ENCODE measurements at regions not wholly inside any gene's neighbourhood (a gene's known extent, or its start where the extent isn't known, plus 50 kb on each side); places are given as distances from the start of the nearest gene placed in this dataset.

DNA sequence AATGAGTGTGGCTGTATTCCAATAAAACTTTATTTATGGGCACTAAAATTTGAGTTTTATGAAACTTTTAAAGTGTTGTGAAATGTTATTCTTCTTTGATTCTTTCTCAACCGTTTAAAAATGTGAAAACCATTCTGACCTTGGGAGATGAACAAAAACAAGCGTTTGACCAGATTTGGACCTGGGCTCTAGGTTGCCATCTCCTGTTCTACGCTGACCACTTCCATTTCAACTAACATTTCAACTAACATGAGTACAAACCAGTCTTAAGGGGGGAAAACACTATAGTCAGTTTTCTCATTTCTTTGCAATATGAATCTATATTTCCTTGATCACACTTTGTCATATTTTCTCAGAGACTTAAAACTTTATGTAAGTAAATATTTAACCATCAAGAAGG lies 118.4 kb upstream of the IRX5 start:
- no peak for DNase-seq (ENCODE audit: low read depth in 2 of 2)

DNA sequence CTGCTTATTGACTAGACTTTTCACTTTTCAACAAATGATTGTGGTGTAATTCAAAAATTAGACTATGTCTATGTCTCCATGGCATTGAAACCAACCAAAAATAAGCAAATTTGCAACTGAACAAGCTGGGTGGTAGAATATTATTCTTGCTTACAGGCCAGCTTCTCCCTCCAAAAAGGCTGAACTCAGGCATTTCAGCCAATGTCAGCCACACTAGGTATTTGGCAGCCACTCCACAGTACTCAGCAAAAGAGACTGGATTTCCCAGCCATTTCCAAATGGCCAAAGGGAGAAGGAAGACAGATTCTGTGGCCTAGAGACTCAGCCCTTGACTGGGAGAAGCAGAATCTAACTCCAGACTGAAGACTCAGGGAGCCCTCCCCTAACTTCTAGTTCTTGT lies 121.8 kb upstream of the IRX5 start:
- no peak for DNase-seq (ENCODE audit: low read depth in 2 of 2)

DNA sequence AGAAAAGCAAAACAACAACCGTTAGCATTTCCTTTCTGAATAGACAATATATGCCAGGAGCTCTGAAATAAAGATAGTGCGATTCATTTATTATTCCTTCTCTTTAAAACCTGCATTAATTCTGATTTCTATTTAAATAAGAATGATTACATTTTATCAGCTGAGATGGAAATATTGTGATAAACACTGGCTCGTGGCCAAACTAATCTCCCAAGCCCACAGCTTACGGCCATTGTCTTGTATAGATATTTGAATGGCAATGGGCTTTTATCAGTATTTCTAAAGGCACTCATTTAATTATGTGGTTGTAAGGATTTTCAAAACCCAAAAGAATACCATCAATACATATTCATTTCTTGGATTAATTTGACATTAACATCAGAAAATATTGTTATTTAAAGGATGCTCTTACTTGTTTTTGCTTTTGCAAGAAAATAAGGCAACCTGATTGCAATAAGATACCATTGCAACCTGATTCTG lies 123.7 kb upstream of the IRX5 start:
- no peak for DNase-seq (ENCODE audit: low read depth in 2 of 2)

DNA sequence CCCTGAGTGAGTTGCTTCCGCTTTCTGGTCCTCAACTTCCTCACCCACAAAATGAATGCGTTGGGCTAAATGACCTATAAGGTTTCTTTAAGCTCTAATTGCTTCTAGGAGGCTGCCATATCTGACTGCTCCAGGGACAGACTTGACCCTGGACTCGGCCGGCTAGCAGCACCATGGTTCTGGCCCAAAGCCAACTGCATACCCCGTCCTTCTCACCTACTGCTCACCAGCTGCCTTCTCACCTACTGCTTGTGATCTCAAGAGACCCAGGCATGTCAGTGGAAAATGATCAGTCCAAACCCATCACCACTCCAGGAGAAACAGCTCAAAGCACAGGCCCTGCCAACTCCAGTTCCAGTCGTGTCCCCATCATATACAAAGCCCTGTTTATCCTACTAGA lies 124.3 kb upstream of the IRX5 start:
- no peak for DNase-seq (ENCODE audit: low read depth in 2 of 2)

DNA sequence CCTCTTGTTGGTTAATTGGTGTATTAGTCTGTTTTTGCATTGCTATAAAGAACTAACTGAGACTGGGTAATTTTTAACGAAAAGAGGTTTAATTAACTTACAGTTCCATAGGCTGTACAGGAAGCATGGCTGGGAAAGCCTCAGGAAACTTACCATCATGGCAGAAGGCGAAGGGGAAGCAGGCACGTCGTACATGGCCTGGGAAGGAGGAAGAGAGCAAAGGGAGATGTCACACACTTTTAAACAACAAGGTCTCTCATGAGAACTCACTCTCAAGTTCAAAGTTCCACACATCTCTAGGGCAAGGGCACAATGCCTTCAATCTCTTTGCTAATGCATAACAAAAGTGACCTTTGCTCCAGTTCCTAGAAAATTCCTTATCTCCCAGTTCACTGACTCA lies 125.0 kb upstream of the IRX5 start:
- DNase-seq (ENCODE audit: low read depth in 2 of 2): no peak

DNA sequence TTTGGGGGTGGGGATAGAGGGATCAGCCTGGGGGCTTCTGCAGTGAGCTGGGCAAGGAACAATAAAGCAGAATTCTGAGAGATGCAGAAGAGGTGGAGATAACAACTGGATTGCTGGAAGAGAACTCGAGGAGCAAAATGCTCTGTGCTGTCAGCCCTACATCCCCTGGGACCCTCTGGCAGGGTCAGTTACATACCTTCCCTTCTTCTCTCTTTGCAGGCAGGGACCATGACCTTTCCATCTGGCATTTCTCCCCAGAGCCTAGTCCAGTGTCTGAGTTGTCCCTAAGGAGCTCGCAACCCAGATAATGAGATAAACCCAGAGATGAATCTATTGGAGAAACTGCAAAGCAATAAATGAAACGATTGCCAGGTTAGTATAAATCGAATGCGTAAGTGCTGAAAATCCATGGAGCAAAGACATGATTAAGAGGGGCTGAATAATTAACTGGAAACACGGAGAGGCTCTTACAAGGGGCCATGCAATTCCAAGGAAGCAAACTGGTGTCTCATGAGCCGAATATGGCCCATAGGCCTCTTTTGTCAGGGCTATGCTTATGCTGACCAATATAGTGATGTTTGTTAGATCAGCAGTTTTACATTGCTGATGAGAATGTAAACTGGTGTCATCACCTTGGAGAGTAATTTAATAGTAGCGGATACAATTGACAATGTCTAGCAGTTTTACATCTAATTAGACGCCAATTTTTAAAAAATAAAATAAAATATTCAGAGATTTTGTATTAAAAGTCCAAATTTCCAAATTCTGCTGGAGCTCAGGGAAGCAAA lies 129.4 kb upstream of the IRX5 start:
- DNase-seq (ENCODE audit: low read depth in 2 of 2): no peak

- no peak for DNase-seq (ENCODE audit: low read depth in 2 of 2)
Observed at GRCh38 chr16:54798267-54798666, 132.4 kb upstream of the IRX5 start.

- DNase-seq (ENCODE audit: low read depth in 2 of 2): no peak
Observed at GRCh38 chr16:54796211-54796610, 134.5 kb upstream of the IRX5 start.

- no peak for DNase-seq (ENCODE audit: low read depth in 2 of 2)
Observed at GRCh38 chr16:54792811-54793210, 137.9 kb upstream of the IRX5 start.

GRCh38 chr16:54787045-54787444 lies 143.6 kb upstream of the IRX5 start:
- DNase-seq (ENCODE audit: low read depth in 2 of 2): no peak

DNA sequence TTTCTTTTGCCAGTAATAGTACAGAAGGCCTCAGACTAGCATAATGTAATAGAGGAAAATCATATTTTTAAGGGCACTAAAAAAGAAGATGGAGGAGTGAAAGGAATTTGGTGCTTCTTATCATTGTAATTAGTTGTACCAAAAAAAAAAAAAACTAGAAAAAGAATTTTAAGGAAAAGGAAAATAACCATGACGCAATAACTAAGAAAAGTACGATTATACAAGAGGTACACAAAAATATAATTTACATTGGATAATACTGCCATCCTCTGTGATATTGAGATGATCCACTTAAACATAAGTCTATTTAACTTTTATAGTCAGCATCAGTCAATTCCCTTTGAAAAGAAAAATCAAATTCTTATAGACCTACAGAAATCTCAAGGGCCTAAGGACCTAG lies 146.7 kb upstream of the IRX5 start:
- no peak for DNase-seq (ENCODE audit: low read depth in 2 of 2)

DNA sequence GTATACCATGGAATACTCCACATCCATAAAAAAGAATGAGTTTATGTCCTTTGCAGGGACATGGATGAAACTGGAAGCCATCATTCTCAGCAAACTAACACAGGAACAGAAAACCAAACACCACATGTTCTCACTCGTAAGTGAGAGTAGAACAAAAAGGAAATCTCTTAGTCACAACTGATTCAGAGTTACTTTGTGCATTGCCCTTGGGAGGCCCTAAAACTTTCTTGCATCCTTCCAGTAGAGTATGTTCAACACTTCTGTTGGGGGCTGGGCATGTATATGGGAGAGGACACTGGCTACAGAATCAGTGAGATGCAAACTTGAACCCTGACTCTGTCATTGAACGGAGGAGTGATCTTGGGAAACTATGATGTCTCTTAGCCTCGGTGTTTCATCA lies 147.4 kb upstream of the IRX5 start:
- DNase-seq (ENCODE audit: low read depth in 2 of 2): no peak

DNA sequence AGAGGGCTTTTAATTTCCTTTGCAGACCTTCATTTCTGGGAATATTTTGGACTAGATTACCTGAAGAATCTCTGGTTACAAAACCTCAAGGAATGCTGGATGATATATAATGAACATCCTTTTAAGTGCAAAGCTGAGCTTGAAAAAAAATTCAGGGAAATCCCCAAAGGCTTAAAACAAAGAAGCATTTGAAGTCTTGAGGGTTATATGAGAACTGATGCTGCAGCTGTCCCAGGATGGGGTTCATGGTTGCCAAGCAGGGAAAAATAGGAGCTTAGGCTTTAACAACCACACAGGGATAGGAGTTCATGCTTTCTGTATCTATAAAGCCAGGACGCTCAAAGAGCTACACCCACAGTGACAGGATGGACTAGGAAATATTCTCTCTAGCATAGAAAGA lies 150.4 kb upstream of the IRX5 start:
- no peak for DNase-seq (ENCODE audit: low read depth in 2 of 2)

DNA sequence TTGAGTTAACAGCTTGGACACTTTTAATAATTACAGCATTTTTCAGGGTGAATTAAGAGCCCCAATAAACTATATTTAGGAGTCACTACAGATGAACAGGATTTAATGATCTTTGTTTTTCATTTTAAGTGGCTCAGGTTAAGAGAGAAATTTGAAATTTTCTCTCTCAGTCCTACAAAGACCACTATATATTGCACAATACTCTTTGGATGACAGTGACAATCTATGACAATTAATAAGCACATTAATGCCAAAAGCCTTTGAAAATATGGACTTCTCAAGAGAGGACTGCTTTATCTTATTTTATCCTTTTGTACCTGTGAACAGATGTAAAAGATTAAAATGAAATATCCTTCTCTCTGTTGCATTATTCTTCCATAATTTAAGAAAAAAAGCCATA lies 151.1 kb upstream of the IRX5 start:
- no peak for DNase-seq (ENCODE audit: low read depth in 2 of 2)

GRCh38 chr16:54774768-54775167 lies 155.9 kb upstream of the IRX5 start:
- DNase-seq (ENCODE audit: low read depth in 2 of 2): no peak

- no peak for DNase-seq (ENCODE audit: low read depth in 2 of 2)
Observed at GRCh38 chr16:54772400-54772799, 158.3 kb upstream of the IRX5 start.

- no peak for DNase-seq (ENCODE audit: low read depth in 2 of 2)
Observed at GRCh38 chr16:54766355-54766754, 164.3 kb upstream of the IRX5 start.

GRCh38 chr16:54750249-54750648 lies 180.4 kb upstream of the IRX5 start:
- no peak for DNase-seq (ENCODE audit: low read depth in 2 of 2)

DNA sequence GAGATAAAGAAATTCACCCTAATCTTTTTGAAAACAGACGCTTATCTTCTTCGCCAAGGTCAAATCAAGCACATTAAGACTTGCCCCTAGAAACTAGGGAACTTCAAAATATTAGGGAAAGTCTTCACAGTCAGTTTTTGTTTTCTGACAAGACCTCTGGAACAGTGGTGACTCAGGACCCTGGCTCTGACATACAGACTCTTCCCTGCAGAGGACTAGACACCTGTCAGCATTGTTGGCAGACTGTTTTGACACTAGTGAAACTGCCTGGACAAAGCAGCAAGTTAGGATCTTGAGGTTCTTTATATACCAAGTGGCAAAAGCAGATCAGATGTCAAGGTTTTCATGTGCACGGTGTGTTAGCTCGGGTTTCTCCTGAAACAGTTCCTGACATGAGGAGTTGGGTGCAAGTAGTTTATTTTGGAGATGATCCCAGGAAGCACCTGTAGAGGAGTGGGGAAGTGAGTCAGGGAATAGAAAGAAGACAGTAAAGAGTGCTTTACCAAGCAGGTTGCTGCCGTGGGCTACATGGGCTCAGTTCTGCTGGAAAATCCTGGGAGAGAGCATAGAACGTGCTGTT lies 182.0 kb upstream of the IRX5 start:
- no peak for DNase-seq (ENCODE audit: low read depth in 2 of 2)

DNA sequence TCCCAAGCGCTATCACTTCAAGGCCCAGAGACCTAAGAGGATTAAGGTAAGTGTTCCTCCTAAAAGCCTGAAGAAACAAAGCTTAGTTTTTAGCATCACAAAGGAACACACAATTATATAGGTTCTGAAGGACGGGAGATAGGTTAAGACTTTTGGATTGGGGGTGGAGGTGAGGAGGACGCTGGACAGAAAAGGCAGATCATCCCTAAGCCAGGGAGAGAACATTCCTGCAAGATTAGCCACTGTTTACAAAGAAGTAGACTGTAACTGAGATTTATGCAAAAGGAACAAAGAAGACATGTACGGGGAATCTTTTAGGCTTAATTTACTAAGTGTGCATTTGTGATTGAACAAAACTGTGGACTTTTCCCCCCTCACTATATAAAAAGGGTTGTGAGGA lies 184.1 kb upstream of the IRX5 start:
- DNase-seq (ENCODE audit: low read depth in 2 of 2): no peak

DNA sequence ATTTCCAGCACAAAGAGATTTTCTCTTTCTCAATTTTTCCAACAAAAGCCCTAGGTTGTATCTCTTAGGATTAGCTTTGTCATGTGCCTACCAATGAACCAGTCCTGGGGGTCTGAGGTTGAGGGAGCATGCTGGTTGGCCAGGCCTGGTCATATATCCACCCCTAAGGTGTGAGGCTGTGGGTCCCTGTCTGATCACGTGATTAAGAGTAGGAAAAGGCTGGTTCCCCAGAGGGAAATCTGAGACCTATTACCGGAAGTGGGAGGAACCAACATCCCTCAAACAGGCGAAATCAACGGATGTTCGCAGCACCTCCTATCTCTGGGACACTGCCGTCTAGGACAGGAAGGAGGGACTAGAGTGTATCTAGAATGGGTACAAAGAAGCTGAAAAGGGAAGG lies 185.7 kb upstream of the IRX5 start:
- DNase-seq (ENCODE audit: low read depth in 2 of 2): no peak

DNA sequence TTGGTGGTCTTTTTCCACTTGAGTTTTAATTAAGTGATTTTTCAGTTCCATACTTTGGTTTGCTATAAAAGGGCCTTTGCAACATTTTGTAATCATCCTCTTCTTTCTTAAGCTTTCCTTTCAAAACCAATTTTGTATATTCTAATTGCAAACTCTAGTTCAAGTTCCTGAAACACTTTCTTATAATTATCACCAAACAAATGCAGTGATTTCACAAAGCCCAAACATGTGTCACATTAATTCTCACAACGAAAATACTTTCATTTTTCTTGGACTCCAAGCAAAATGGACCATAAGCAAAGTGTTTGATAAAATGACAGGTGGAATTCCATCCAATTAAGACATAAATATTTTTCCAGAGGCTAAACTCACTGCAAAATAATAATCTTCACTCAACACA lies 188.2 kb upstream of the IRX5 start:
- DNase-seq (ENCODE audit: low read depth in 2 of 2): no peak

- no peak for DNase-seq (ENCODE audit: low read depth in 2 of 2)
Observed at GRCh38 chr16:54739381-54739780, 191.3 kb upstream of the IRX5 start.

DNA sequence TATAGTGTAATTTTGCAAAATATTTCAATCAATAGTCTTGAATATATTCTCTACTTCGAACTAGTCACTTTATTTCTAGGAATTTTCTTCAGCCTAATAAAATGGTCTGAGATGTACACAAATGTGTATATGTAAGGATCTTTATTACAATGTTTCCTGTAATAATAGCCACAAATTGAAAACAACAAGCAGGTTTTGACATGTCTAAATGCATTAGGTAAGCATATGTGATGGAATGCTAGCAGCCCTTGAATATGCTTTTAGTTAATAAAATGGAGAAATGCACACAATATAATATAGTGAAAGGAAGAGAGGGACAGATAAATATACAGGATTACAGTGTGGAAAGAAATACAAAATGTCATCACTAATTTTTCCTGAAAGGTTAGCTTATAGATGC lies 196.5 kb upstream of the IRX5 start:
- no peak for DNase-seq (ENCODE audit: low read depth in 2 of 2)
